Cerebellar cortex (tissue), 1 donor: ENCODE measurements at regions not wholly inside any gene's neighbourhood (a gene's known extent, or its start where the extent isn't known, plus 50 kb on each side); places are given as distances from the start of the nearest gene placed in this dataset.

Experiments
- DNase-seq: peaks from one replicate; pipeline ENCODE4 v3.0.0-alpha.2; 2015; ENCODE audit warnings: low spot score

GRCh38 chr12:77352946-77353345 is 287.6 kb upstream of the E2F7 start:
- no peak for DNase-seq

- no peak for DNase-seq
Observed at GRCh38 chr12:77351860-77352259, 286.5 kb upstream of the E2F7 start.

- no peak for DNase-seq
Observed at GRCh38 chr12:77349689-77350370, 284.5 kb upstream of the E2F7 start.

GRCh38 chr12:77347017-77347416 is 281.6 kb upstream of the E2F7 start:
- no peak for DNase-seq

GRCh38 chr12:77345336-77345735 is 280.0 kb upstream of the E2F7 start:
- no peak for DNase-seq

GRCh38 chr12:77344651-77345050 is 279.3 kb upstream of the E2F7 start:
- no peak for DNase-seq

- DNase-seq, result no peak
Observed at GRCh38 chr12:77343291-77343690, 277.9 kb upstream of the E2F7 start.

GRCh38 chr12:77342253-77342652 is 276.9 kb upstream of the E2F7 start:
- no peak for DNase-seq

- DNase-seq, result no peak
Observed at GRCh38 chr12:77339610-77340009, 274.2 kb upstream of the E2F7 start.

GRCh38 chr12:77337362-77337761 is 272.0 kb upstream of the E2F7 start:
- no peak for DNase-seq

GRCh38 chr12:77334806-77335205 is 269.4 kb upstream of the E2F7 start:
- DNase-seq, result no peak

- no peak for DNase-seq
Observed at GRCh38 chr12:77328326-77328725, 263.0 kb upstream of the E2F7 start.

GRCh38 chr12:77325511-77326236 is 260.3 kb upstream of the E2F7 start:
- peak; percentile 33 for DNase-seq

- peak; percentile 57 for DNase-seq
Observed at GRCh38 chr12:77324763-77325468, 259.5 kb upstream of the E2F7 start.

GRCh38 chr12:77324416-77324762 is 259.0 kb upstream of the E2F7 start:
- no peak for DNase-seq

- DNase-seq, result peak; percentile 12
Observed at GRCh38 chr12:77323788-77324415, 258.5 kb upstream of the E2F7 start.

- no peak for DNase-seq
Observed at GRCh38 chr12:77319166-77319565, 253.8 kb upstream of the E2F7 start.

- DNase-seq, result peak; percentile 3
Observed at GRCh38 chr12:77315407-77315806, 250.0 kb upstream of the E2F7 start.

- no peak for DNase-seq
Observed at GRCh38 chr12:77314378-77315052, 249.1 kb upstream of the E2F7 start.

GRCh38 chr12:77308056-77308455 is 242.7 kb upstream of the E2F7 start:
- DNase-seq, result no peak

GRCh38 chr12:77300811-77301210 is 235.4 kb upstream of the E2F7 start:
- DNase-seq, result no peak
